SK-N-MC (cell line): ENCODE measurements at regions not wholly inside any gene's neighbourhood (a gene's known extent, or its start where the extent isn't known, plus 50 kb on each side); places are given as distances from the start of the nearest gene placed in this dataset.

Experiments
- EZH2 ChIP-seq: fragments of 200-600 bp; sonication (generic); IDR thresholded peaks from one replicate; pipeline ENCODE4 v1.6.1; 2017; ENCODE audit warnings: antibody characterized with exemption
- FOXP2 ChIP-seq: optimal IDR thresholded peaks from 2 replicates; pipeline ENCODE3; 2011; ENCODE audit warnings: mild to moderate bottlenecking, moderate library complexity; ENCODE audit not compliant: insufficient read depth; ENCODE audit errors: extremely low read length, control extremely low read depth
- POLR2AphosphoS5 ChIP-seq: IDR thresholded peaks from 2 replicates; pipeline ENCODE4 v1.6.1; 2012; ENCODE audit warnings: mild to moderate bottlenecking, low read depth, low read length, borderline replicate concordance

DNA sequence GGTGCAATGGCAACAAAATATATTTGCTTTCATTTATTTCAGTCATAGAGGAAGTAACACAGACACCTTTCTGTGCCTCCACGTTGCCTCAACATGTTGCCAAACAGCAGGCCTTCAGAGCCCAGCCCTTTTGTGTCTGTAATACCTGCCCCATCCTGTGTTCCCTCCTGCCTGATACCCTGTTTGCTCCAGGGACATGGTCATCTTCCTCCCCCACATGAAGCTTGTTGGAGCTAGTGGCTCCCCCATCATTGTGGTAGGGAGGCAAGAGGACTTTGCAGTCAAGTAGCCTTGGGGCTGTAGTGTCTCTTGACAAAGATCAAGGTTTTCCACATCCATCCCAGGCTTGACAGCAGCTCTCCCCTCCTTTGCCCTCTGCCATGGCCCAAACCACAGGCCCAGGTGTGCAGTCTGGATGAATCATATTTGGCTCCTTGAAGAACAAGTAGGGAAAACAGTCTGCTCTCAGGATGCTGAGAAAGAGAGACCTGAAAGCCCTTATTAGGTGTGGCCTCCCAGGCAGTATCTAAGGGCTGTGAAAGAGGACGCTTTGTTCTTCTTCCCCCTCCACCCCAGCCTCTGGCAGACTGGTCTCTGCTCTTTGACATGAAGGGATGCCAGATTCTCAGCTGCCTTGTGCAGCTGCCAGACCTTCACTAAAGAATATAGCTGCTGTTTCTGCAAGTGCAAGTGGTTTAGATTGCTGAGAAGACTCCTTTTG is 329.0 kb downstream of the C12orf75 start:
- TF ChIP-seq EZH2 (no peak), POLR2AphosphoS5 (no peak), FOXP2 (no peak)
